Daoy (cell line): ENCODE measurements at regions not wholly inside any gene's neighbourhood (a gene's known extent, or its start where the extent isn't known, plus 50 kb on each side); places are given as distances from the start of the nearest gene placed in this dataset.
"Not testable (repeated sequence)": the region's sequence is repeated elsewhere in the genome, so short reads cannot be mapped to it uniquely, and the experiment has no call there.

Source experiments
- DNase-seq: peaks from one replicate; pipeline ENCODE4 v3.0.0-alpha.2; 2015; ENCODE audit warnings: low read depth

GRCh38 chr5:66234241-66234640 is 90.1 kb downstream of the SREK1 start:
- no peak for DNase-seq

DNA sequence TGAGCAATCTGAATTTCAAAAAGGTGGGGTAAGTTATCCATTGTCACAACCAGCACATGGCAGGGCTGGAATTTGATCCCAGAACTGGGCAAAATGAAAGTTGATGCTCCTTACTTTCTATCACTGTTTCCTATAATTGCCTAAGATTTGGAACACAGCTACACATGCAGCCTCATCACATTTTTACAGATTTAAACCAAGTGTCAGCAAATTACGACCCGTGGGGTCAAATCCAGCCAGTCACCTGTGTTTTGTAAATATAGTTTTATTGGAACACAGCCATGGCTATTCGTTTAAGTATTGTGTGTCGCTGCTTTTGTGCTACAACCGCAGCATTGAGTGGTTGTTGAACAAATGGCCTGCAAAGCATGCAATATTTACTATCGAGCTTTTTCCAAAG is 94.3 kb downstream of the SREK1 start:
- no peak for DNase-seq

DNA sequence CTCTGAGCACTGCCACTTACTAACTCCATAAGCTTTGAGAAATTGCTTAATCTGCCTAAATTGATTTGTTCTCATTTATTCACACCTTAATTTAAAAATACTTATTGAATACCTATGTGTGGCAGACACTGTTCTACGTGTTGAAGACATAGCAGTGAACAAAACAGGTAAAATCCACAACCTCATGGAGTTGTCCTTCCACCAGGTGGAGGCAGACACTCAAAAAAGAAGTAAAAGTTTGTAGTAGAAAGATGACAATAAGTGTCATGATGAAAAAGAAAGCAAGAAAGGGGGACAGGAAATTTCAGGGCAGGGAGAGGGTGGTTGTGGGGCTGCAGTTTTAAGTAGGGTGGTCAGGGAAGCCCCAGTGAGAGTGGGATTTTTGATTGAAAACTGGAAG is 94.9 kb downstream of the SREK1 start:
- peak; percentile 18 for DNase-seq

GRCh38 chr5:66241136-66241825 is 97.2 kb downstream of the SREK1 start:
- DNase-seq = no peak

DNA sequence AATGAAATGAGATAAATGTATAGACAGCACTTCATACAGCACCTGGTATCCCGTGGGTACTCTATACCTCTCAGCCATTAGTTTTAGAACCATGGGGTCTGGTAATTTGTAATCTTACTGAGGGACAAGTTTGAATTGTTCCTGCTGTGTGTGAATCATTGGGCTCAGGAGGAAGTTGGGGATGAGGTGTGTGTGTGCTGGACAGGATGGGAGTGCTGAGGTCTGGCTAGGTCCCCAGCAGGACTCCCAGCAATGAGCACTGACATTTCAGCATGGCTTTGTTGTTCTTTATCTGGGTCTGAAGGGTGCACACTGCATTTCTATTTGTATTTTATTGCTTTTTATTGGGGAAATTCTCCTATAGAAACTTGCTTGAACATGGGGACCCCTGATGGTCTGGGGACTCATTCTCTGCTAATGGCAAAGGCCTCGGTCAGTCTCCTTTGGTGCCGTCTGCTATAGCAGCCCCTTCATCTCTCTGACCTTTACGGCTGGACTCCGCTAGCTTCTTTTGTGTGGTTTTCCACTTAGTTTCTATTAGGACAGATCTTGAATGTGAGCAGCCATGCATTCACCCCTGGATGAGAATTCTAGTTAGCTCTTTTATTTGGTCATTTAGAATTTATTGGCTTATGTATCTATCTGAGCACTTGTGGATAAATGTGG is 98.1 kb downstream of the SREK1 start:
- peak; percentile 47 for DNase-seq

DNA sequence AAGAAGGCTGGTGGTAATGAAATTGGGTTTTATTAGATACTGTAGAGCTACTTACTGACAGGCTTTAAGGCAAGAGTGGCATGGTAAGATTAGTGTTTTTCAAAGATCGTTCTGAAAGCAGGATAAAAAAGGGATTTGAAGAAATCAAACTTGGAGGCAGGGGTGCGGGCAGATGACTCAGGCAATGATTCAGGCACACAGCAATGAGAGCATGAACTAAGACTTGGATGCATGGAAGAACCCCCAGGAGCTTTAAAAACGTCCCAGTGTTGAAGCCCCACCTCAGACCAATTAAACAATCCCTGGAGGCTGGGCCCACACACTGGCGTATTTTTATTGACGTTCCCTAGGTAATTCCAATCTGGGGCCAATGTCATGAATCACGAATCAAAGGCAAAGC is 102.5 kb downstream of the SREK1 start:
- DNase-seq = peak; percentile 82

DNA sequence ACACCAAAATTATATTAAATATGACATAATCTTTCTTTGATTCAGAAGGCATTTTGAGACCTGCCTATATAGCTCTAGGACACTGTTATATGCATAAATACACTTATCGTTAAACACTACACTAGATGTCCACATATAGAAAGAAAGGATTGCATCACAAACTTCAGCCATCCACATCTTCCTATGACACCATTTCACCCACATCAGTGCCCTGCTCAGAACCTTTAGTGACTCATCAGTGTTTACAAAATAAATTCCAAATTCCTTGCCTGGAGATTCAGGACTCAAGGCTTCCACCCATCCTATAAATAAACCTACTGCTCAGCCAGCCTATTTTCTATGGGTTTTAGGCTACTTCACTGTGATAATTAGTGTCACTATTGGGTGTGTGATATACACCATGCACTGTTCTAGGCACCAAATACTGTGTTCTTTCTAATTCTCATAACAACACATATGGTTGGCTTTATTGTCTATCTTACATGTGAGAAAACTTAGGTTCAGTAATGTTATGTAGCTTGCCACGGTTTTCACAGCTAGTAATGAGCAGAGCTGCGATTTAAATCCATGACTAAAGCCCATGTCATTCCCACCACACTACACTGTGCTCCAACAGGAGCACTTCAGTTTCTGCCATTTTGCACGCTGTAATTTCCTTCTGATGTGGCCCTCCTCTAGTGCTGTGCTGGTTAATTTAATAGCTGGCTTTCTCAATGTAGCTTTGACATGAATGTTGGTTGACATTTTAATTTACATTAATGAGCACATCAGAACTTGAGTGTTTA is 103.3 kb downstream of the SREK1 start:
- DNase-seq = peak; percentile 65

DNA sequence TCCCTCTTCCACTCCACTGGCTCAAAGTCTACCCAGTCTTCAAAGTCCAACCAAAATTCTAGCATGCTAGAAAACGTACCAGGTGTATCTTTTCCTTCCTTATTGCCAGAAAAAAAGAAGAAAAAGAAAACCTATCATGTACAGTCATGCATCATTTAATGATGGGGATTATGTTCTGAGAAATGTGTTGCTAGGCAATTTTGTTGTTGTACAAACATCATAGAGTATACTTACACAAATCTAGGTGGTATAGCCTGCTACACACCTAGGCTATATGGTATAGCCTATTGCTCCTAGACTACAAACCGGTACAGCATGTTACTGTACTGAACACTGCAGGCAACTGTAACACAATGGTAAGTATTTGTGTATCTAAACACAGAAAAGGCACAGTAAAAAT is 104.8 kb downstream of the SREK1 start:
- DNase-seq = no peak

DNA sequence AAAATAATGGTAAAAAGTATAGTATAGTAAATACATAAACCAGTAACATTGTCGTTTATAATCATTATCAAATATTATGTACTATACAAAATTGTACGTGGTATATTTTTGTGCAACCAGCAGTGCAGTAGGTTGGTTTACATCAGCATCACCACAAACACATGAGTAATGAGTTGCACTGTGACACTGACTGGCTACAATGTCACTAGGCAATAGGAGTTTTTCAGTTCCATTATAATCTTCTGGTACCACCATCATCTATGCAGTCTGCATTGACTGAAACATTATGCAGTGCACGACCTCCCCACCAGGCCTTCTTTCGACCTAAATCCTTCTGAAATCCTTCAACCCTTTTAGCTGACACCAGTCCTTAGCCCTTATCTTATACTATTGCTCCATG is 105.8 kb downstream of the SREK1 start:
- DNase-seq = no peak

- DNase-seq = no peak
These were observed 108.7 kb downstream of the SREK1 start for GRCh38 chr5:66252849-66253248.

DNA sequence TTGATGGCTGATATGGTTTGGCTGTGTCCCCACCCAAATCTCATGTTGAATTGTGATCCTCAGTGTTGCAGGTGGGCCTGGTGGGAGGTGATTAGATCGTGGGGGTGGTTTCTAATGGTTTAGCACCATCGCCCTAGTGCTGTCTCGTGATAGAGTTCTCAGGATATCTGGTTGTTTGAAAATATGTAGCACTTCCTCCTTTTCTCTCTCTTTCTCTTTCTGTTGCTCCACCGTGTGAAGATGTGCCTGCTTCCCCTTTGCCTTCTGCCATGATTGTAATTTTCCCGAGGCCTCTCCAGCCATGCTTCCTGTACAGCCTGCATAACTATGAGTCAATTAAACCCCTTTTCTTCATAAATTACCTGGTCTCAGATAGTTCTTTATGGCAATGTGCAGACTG is 111.6 kb downstream of the SREK1 start:
- DNase-seq = no peak

DNA sequence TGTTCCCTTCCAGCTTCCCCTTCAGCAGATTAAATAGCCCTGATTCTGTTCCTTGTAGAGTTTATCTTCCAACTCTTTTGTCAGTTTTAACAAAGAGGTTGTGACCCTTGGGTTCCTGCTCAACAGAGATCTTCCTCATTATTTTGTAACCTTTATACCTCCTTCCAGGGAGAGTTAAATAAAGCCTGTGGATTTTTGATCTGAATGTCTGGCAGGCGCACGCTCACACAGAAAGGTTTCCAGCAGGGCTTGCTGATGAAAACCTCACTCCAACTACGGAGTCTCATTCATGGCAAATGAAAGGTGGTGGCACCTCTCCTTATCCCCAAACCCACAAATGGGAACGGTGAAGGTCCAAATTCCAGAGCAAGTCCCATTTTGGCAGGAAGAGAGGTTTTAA is 129.0 kb downstream of the SREK1 start:
- DNase-seq = no peak

- DNase-seq = no peak
These were observed 132.9 kb downstream of the SREK1 start for GRCh38 chr5:66276986-66277385.

DNA sequence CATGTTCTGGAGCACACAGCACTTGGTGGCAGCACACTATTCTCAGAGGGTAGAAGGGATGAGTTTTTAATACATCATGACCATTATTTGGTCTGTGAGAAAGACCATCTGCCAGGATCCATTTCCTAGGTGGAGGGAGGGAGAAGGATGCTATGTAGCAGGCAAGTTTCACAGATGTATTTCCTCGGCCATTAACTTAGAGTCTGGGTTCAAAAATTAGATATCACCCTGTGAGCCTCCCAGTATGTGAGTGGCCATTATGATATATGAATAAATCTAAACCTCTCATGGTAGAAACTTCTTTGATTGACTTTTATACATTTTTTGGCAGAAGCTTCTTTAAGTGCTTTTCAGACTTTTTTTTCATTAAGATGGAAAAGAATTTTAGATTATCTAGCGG is 133.9 kb downstream of the SREK1 start:
- DNase-seq = no peak

DNA sequence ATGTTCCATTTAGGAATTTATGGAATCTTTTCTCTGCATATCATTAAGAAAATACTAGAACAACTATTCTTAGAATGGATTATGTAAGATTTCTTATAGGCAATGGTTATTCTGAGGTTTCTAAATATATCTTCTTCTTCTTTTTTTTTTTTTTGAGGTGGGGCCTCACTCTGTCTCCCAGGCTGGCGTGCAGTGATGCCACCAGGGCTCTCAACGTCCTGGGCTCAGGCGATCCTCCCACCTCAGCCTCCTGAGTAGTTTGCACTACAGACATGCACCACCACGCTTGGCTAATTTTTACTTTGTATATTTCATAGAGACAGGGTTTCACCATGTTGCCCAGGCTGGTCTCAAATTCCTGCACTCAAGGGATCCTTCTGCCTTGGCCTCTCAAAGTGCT is 137.2 kb downstream of the SREK1 start:
- no peak for DNase-seq

DNA sequence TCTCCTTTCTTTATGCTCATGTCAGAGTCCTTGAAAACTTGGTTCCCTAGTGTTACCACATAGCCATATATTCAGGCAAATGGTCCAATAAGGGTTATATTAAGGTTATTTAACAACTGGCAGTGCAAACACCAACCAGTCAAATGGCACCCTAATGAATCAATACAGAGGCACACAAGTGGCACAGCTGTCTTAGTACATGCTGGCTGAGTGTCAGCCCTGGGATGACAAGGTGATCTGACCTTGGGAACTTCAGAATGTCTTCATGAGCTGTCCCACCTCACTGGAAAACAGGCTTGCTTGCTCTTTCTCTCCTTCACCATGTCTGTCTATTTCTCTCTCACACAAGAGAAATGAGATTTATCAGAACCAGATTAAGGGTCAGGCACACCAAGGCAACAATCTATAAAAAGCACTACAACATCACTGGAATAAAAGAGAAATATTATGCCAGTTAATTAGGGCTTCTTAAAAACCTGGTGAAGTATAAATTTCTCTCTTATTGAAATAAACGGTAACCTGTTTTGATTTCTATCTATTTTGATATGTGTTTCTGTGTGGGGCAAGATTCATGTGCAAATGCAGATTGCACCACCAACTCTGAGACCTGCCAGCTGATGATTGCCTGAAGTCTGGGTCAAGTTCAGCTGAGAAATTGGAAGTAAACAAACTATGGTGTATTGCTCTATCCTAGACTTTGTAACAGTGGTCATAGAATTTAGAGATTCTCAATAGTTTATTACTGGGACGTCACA is 140.7 kb downstream of the SREK1 start:
- DNase-seq = no peak

DNA sequence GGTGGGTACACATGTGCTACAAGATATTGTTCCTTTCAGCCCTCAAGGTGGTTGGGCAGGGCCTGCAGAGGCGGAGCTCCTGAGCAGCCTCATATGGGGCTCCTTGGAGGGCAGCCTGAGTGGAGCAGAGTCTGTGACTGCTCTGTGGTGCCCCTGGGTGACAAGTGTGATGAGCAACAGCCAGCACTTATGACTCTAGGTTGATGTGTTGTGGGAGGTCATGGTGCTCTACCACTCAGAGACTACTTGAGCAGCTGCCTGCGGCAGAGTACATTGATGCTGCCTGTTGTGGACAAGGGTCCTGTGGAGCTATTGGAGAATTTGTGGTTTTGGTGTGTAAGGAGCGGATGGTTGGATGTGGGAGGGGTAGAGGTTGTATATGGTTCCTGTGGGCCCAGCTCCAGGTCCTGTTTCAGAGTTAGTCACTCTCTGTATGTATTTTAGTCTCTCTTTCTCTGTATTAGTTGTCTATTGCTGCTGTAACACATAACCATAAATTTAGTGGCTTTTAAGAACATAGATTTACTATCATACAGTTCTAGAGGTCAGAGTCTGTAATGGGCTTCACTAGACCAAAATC is 141.3 kb downstream of the SREK1 start:
- DNase-seq = no peak

- no peak for DNase-seq
These were observed 147.7 kb downstream of the SREK1 start for GRCh38 chr5:66291771-66292170.

GRCh38 chr5:66293851-66294250 is 149.8 kb downstream of the SREK1 start:
- not testable (repeated sequence) for DNase-seq

GRCh38 chr5:66299463-66299862 is 155.4 kb downstream of the SREK1 start:
- no peak for DNase-seq

- DNase-seq = no peak
These were observed 158.2 kb downstream of the SREK1 start for GRCh38 chr5:66302344-66302743.
